DMS53 (cell line): ENCODE measurements at regions not wholly inside any gene's neighbourhood (a gene's known extent, or its start where the extent isn't known, plus 50 kb on each side); places are given as distances from the start of the nearest gene placed in this dataset.
A peak's percentile ranks its signal among the peaks of the same experiment; 100 is the strongest.

Experiments
- DNase-seq: peaks from one replicate; lab custom pipeline; 2025; lab: John Stamatoyannopoulos, UW

DNA sequence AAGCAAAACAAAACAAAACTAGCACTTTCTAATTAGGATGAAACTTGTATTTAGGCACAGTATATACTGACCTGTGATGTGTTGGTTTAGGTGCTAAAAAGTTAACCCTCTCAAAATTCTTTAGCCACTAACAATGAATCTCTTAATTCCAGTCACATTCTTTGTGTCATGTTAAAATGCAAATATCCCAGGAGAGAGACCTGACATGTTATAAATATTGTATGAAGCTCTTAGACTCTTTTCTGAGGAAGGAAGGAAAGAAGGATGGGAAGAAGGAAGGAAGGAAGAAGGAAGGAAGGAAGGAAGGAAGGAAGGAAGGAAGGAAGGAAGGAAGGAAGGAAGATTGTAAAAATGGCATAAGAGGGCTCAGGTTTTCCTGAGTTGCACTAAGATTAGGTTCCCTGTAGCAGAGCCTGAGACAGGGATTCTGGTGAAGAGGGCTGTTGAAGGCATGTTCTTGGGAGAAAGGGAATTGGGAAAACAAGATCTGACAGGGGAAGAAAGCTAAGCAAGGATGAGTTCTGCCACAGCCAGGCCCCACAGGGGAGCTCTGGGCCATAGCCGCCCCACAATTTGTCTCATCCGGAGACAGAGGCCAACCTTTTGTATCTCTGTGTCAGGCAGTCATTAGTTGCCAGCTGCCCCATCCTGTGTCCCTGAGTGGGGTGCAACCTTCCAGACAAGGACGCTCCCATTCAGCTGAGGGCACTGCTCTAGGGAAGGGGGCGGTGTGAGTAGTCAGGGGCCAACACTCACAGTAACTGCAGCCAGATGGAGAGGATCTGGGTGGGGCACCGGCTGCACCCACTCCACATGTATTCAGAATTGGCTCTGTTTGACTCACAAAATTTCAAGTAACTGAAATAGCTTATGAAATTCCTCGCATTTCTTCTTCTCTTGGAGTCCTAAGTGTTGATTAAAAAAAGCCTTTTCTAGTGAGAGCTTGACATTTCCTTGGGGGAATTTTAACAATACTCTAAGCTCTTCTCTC is 189.3 kb upstream of the ARG1 start:
- DNase-seq: no peak

- DNase-seq: no peak
Observed at GRCh38 chr6:131387562-131388447, 185.2 kb upstream of the ARG1 start.

GRCh38 chr6:131390322-131390721 is 182.7 kb upstream of the ARG1 start:
- DNase-seq: no peak

- no peak for DNase-seq
Observed at GRCh38 chr6:131391116-131391515, 181.9 kb upstream of the ARG1 start.

- no peak for DNase-seq
Observed at GRCh38 chr6:131393433-131393832, 179.6 kb upstream of the ARG1 start.

DNA sequence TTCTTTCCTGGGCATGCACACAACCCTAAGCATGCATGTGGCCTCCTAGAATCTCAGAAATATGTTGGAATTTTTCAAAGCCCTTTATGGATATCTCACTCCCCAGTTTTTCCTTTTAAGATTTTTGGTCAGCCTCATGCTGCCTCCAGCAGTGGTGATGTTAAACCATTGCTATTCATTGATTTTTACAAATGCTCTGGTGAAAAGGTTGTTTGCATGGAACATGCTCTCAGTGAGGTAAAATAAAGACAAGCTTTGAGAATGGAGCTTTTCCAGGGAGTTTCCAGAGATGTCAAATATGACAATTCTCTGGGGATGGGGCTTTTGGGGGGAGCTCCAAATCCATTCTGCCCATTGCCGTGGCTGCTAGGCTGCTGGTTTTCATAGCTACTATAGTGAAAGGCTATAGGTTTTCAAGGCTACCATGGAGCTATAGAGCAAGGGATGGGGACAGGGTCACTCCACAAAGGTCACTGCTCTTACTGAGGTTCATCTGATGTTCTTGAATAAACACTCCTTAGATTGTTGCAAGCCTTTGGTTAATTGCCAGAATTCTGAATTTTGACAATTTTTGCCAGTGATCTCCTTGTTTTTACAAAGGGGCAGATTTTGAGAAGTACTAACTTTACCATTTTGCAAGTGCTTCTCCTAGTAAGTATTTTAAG is 178.1 kb upstream of the ARG1 start:
- no peak for DNase-seq

DNA sequence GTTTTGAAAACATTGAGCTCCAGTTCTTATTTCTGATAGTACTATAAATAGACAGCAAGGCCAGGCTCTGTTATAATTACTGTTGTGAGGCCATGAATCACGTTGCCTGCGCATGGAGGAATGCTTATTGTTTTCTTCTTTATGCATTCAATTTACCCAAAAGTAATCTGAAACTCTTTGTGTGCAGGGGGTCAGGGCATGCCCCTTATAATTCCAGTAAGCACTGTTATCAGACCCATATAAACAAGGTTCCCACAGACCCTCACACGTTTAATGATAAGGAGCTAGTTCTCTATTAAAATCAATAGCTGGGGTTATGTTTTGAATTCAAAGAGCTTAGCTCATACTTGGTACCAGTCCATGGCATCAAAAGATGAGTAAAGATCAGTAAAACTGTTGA is 174.8 kb upstream of the ARG1 start:
- no peak for DNase-seq

DNA sequence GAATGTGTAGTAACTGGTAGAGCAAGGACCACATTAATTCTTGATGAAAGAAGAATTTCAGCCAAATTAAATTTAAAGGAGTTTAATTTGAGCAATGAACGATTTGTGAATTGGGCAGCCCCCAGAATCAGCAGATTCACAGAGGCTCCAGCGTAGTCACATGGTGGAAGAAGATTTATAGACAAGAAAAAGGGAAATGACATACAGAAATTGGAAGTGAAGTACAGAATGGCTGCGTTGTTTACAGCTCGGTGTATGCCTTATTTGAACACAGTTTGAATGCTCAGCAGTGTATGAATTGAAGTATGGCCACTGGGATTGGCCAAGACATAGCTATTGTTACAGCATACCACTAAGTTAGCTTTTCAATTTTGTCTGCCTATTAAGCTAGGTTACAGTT is 173.6 kb upstream of the ARG1 start:
- no peak for DNase-seq

DNA sequence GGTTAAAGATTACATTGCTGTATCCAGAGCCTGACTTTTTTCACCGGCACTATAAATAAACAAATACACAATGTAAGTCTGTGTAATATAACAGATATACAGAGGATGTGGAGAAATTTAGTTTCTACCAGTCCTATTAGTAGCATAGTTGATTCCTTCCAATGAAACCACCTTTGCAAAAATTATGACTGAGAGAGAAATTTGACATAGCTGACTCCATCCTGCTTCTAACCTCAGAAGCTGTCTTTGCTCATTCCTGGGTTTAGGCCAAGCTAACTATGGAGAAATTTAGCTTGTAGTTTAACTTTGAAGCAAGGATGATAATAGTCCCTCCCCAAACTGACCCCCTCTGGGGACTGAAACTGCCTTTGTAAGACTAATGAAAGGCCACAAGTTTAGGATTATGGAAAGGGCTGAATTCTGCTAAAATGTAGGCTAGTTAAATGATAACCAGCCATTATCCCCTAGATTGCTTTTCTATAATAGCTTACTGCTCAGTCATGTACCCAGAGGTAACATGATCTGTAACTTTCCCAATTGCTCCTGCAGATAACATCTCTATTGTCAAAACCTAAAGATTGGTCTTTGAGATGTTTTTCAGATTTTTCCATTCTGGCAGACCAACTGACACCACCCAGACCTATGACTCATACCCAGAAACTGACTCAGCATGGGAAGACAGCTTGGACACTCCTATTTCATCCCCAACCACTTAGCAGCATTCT is 172.8 kb upstream of the ARG1 start:
- peak; percentile 19 for DNase-seq

GRCh38 chr6:131400779-131401496 is 172.1 kb upstream of the ARG1 start:
- no peak for DNase-seq

DNA sequence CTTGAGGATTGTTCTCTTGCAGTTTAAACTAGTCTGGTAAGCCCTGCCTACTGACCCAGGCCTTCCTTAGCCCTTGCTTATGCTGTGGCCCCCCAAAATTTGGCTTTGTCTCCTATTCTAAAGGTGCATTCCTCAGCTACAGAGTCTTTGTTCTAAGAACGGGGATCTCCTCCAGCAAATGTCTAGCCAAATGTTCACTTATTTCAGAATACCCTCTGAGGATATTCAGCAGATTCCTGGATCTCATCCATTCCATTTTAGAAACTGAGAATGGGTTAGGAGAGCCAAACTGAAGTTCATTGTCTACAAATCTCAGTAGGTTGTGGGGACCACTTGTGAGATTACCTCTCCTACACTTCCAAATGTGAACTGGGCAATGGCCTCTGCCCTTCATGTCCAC is 164.2 kb upstream of the ARG1 start:
- DNase-seq: no peak

GRCh38 chr6:131410785-131411184 is 162.2 kb upstream of the ARG1 start:
- DNase-seq: no peak

- no peak for DNase-seq
Observed at GRCh38 chr6:131412960-131413830, 159.8 kb upstream of the ARG1 start.

- no peak for DNase-seq
Observed at GRCh38 chr6:131413831-131414191, 159.2 kb upstream of the ARG1 start.

DNA sequence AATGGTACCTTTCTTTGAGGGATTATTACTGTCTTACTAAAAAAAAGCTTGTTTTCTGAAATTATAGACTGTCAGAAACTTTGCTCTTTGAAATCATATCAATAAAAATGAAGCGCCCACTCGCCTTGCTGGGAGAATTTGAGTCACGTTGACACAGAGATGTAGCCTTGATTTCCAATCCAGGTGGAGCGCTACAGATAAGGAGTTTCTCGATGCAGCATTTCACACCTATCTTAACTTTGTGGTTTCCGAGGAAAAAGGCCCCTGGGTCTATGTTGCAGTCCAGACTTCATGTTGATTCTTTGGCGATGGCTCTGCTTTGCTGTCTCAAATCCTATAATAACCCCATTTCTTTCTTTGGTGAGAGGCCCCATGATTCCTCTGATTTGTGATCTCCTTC is 158.1 kb upstream of the ARG1 start:
- DNase-seq: no peak

GRCh38 chr6:131418441-131418840 is 154.6 kb upstream of the ARG1 start:
- DNase-seq: no peak

- DNase-seq: no peak
Observed at GRCh38 chr6:131419702-131420101, 153.3 kb upstream of the ARG1 start.

DNA sequence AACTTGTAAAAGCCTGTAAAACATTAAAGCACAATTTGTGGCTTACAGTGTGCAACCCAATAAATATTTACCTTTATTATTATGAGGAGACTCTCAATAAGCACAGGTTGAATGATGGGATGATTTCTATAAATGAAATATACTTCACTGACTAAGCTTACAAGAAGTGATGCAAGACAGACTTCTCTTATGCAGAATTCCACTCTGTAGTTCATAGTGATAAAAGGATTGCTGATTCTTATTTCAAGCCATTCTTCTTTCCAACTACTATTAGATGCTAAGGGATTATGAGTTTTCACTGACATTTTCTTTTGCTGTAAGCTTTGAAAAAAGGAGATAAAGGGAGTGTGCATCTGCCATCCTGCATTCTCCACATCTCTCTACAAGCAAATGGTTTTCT is 149.0 kb upstream of the ARG1 start:
- DNase-seq: no peak

GRCh38 chr6:131424475-131424874 is 148.6 kb upstream of the ARG1 start:
- DNase-seq: no peak

DNA sequence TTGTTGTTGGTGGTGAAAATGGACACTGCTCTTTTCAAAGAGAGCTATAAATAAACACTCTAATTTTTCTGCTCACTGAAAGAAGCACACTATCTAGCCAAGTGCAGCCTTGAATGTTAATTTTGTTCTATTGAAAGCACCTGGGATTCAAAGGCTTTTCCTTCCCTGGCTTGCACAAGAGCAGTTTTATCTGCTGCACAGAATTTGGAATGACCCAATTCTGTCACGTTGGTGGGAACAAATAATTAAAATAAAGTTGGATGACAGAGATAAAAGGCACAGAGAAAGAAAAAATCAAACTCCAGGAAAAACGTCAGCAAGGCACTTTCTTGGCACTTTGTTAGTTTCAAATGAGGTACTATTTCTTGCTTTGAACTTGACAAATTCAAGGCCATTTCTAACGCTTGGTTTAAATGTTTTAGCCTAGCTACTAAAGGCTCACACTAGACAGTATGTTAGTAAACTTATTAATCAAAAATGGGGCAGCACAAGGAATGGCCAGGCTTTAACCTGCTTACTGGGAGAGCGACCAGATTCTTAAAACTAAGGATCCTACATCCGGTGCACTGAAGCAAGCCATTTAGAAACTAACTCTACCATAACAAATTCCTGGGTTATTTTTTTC is 145.5 kb upstream of the ARG1 start:
- DNase-seq: no peak
